ENCODE measurements at regions not wholly inside any gene's neighbourhood (a gene's known extent, or its start where the extent isn't known, plus 50 kb on each side); places are given as distances from the start of the nearest gene placed in this dataset.

DNA sequence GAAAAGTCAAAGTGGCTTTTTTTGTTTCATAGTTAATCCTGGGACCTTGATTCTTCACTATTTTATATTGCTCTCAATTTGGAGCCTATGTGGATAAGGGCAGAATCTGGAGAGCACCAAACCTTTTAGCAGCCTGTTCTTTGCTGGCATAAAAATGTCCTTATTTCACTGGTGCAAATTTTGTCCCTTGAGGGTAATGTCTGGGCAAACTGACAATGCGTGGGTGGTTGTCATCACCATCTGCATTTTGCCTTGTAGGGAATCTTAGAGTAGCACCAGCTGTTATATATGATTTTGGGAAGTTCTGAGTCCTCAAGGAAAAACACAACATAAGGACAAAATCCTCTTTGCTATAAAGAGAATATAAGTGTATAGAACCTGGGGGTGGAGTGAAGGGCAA, 336.9 kb upstream of the HTR2A start:
- TF ChIP-seq, protein P1, sequence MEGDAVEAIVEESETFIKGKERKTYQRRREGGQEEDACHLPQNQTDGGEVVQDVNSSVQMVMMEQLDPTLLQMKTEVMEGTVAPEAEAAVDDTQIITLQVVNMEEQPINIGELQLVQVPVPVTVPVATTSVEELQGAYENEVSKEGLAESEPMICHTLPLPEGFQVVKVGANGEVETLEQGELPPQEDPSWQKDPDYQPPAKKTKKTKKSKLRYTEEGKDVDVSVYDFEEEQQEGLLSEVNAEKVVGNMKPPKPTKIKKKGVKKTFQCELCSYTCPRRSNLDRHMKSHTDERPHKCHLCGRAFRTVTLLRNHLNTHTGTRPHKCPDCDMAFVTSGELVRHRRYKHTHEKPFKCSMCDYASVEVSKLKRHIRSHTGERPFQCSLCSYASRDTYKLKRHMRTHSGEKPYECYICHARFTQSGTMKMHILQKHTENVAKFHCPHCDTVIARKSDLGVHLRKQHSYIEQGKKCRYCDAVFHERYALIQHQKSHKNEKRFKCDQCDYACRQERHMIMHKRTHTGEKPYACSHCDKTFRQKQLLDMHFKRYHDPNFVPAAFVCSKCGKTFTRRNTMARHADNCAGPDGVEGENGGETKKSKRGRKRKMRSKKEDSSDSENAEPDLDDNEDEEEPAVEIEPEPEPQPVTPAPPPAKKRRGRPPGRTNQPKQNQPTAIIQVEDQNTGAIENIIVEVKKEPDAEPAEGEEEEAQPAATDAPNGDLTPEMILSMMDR (IDR thresholded peaks at IDR 0.05) = no peak
- TF ChIP-seq POLR2A (IDR thresholded peaks at IDR 0.05) = no peak

Measured in adrenal gland (tissue), 5 donors.